ENCODE measurements at regions not wholly inside any gene's neighbourhood (a gene's known extent, or its start where the extent isn't known, plus 50 kb on each side); places are given as distances from the start of the nearest gene placed in this dataset.

- no peak for DNase-seq (ENCODE audit: low read depth, low spot score)
These were observed 184.1 kb upstream of the GMDS start for GRCh38 chr6:2429460-2429859.

GRCh38 chr6:2429032-2429431, 183.6 kb upstream of the GMDS start:
- DNase-seq (ENCODE audit: low read depth, low spot score): no peak

DNA sequence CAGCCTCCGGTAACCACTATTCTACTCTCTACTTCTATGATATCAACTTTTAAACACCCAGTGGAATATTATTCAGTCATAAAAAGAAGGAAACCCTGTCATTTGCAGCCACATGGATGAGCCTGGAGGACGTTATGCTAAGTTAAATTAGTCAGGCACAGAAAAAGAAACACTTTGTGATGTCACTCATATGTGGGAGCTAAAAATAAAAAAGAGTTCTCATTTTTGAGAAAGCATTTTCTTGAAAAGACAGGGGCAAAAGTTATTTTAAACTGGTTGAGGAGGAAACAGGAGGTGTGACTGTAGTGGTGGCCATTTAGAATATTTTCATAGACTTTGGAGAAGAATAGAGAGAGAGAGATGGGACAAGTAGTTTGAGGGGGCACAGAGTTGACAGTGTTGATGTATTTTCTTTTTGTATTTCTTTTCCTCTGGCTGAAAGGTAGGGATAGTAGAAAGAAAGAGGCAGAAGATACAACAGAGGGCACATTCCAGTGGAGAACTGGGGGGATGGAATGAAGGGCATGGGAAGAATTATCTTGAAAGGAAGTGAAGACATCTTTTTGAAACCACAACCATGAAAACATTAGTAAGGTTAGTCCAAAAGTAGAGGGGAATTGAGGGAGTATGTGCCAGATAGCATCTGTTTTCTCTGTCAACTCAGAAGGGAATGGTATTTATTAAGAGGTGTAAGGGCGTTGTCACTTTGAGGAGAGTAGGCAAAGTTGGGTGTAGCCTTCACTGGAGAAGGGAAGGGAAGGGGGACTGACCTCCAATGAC, 181.3 kb upstream of the GMDS start:
- DNase-seq (ENCODE audit: low read depth, low spot score): peak; percentile 13

- DNase-seq (ENCODE audit: low read depth, low spot score): no peak
These were observed 170.8 kb upstream of the GMDS start for GRCh38 chr6:2416128-2416712.

DNA sequence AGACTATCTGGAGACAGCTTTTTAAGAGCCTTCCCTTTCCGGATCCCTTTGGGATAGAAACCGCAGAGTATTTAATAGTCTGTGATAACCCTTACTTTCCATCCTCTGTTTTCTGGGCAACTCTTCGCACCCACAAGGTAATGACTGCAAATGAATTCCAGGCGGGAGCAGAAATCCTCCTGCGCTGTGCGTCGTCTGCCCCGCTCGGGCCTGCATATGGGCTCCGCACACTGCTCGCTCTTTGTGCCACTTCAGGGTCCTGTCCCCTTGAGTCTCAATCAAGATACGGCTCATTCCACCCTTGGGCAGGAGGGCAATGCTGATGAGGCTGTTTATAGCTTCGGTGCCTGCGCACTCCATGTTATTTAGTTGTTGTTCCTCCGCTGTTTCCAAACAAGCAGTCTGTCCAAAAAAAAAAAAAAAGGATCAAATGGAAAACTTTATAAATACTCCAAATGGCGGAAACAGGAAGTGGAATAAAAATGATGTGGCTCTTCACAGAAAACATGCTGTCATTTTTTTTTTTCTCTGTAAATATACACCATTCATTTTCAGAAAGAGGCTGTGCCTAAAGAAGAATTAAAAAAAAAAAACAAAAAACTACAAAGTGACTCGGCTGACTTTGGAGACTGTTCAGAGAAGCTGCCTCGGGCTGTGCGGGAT, 169.6 kb upstream of the GMDS start:
- DNase-seq (ENCODE audit: low read depth, low spot score): no peak

DNA sequence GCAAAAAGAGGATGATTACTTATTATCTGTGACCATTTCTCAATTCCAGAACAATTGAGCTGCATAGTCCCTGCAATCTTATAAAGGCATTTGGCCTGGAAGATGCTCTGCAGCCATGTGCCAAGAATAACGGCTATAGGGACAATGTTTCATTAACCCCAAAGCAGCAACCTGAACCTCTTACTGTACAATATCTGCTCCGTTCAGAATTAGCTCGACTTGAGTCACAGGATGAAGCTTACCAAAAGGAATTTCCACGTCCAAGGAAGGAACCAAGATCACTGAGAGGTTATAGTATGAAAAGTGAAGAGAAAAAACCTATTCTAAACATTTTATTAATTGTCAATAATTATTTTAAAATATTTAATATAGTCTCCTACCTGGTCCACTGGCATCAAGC, 167.3 kb upstream of the GMDS start:
- peak; percentile 52 for DNase-seq (ENCODE audit: low read depth, low spot score)

- DNase-seq (ENCODE audit: low read depth, low spot score): no peak
These were observed 165.4 kb upstream of the GMDS start for GRCh38 chr6:2410656-2411380.

DNA sequence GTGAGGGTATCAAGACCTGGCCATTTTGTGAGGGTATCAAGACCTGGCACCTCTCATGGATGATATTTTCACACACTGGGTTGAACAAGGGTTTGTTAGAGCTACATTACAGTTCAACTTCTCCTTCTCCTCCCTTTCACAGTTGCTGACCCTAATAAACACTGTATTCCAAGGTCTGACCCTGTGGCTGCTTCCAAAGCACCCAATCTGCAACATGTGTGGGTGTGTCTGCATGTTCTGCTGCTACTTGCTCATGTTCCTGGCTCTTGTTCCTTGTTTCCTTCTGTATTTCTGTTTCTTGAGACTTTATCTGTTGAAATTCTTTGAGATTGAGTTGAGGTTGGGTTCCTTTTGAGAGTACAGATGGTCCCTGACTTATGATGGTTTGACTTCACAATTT, 162.1 kb upstream of the GMDS start:
- DNase-seq (ENCODE audit: low read depth, low spot score): no peak

DNA sequence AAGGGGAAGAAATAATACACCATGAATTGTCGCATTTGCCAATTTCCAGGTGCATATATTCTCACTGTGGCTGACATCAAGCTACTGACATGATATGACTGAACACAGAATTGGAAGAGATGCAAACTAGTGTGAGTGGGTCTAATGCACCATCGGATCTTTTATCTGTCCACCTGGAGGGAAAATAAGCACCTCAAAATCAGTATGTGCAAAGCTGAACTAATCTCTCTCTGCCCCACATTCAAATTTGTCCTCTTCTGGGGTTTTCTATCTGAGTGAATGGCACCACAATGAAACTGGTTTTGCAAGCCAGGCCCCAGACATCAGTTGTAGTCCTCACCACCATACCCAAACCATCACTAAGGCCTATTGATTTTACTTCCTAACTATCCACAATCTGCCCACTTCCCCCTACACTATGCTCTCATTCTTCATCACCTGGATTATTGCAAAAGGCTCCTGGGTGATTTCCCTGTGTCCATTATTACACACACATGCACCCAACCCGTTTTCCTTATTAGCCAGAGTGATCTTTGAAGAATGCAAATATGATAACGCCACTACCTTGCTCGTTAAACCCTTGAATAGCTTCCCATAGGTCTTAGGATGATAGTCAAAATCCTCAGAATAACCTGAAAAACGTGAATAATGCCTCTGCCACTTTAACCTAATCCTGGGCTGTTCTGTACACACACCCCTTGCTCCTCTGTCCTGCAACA, 159.0 kb upstream of the GMDS start:
- DNase-seq (ENCODE audit: low read depth, low spot score): no peak

DNA sequence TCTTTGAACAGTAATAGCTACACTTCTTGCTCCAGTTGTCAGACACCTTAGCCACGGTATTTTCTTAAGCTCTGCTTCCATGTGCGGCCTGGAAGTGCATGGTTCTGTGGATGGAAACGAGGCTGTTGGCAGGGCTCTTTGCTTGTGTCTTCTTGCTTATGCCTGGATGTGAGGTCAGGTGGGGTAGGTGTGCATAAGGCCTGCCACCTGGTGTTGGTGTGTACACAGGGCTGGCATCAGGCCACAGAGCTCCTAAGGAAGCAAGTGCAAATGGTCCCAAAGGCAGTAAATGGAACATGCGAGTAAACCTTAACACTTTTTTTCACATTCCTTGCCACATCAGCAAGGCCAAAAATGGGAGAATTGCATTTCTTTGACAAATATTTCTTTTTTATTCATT, 158.1 kb upstream of the GMDS start:
- DNase-seq (ENCODE audit: low read depth, low spot score): no peak

DNA sequence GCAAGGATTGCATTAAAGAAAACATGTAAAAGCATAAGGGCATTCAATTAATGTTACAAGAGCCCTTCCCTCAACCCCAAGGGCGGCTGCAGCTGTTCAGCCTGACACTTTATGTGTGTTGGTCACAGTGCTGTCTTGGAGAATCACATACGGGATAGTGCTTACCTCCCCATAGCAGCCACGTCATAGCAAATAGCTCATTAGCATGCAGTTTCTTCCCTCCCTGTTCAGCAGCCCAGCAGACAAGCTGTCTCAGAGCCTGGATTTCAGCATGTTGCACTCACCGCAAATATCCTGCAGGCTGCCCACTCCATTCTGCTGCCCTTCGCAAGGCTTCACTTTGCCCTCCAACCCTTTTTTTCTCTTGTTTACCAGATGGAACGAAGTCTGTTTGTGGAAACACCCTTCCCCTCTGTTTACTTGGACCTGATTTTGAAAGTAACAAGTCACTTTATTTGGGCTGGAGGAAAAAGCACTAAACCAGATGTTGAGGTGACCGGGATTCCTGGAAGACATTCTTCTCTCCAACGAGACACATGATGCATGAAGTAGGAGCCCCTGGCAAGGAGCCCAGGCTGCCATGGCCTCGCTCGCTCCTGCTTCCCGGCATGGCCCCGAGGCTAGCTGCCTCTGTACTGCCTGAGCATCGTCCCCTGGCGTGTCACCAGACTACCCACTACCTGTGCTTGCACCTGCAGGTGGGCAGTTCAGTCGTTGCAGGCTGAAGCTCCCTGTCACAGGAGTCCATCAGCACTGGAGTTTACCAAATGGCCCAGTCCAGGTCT, 151.6 kb upstream of the GMDS start:
- DNase-seq (ENCODE audit: low read depth, low spot score): peak; percentile 72

DNA sequence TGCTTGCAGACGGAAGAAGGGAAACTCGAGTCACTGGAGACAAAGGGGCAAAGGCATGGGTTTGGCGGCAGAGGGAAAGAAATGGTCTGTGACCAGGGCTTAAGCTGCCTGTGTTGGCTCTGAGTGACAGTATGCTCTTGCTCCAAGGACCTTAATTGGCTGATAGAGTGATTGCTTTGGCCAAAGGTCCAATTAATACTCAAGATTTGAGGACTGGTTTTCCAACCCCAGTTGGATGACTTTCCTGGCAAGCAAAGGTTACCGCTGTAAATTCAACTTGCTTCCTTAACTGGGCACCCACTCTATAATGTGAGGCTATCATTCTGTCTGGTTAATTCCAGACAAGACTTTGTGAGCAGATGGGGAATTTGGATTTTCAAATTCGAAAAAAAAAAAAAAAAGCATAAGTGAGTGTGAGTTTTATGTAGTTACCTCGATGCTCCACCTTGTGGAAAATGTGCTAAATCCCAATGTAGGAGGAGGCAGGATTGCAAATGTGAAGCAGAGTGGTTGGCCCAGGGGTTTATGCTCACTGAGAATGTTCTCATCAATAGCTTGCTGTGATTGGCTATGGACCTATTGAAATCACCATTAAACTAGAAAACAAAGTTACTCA, 150.7 kb upstream of the GMDS start:
- DNase-seq (ENCODE audit: low read depth, low spot score): no peak

DNA sequence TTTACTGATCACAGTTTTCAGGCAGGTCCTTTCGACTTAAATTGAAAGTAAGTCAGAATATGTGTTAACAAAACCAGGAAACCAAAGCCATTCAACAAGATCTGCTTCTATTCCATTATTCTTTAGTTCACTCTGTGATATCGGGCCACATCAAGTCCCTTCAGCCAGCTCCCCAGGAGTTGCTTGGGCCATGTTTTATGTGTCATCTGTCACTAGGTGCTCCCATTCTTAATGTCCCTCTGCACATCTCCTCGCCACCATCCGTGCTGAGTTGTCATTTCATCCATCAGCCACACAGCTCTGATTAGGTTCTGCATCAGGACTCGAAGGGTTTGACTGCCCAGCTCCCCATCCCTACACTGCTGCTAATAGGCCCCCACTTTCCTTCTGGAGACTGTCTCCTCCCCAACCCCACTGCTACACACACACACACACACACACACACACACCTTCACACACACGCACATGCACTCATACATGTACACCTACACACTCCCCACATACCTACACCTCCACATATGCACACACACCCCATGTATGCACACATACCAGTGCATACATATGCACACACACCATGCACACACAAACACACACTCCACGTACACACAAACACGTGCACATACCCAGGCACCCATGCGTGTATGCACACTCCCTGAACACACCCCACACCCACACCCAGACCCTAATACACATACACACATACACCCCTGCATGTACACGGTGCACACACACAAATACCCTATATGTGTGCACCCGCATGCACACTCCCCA, 143.3 kb upstream of the GMDS start:
- no peak for DNase-seq (ENCODE audit: low read depth, low spot score)

GRCh38 chr6:2387445-2387844, 142.0 kb upstream of the GMDS start:
- DNase-seq (ENCODE audit: low read depth, low spot score): no peak

DNA sequence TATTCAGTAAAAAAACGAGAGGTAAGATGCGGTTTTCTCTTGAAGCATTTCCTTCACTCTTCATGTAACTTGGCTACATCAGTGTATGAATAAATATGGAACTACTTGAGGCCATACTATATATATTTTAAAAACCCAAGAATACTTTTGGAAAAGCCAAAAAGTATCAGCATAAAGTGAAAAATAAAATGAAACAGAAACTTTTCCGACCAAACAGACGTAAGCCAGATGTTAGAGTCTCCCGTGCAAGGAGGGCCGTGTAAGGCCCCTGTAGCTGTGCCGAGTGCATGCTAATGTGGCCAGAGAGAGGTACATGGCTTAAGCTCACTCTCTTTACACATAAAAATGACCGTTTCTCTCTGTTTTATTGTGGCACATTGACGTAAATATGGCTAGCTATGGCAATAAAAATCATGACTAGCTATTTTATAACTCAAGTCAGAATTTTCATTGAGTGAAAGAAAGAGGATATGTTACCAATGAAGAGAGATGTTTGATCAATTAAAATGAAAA, 140.1 kb upstream of the GMDS start:
- no peak for DNase-seq (ENCODE audit: low read depth, low spot score)

GRCh38 chr6:2384528-2384927, 139.1 kb upstream of the GMDS start:
- DNase-seq (ENCODE audit: low read depth, low spot score): no peak

DNA sequence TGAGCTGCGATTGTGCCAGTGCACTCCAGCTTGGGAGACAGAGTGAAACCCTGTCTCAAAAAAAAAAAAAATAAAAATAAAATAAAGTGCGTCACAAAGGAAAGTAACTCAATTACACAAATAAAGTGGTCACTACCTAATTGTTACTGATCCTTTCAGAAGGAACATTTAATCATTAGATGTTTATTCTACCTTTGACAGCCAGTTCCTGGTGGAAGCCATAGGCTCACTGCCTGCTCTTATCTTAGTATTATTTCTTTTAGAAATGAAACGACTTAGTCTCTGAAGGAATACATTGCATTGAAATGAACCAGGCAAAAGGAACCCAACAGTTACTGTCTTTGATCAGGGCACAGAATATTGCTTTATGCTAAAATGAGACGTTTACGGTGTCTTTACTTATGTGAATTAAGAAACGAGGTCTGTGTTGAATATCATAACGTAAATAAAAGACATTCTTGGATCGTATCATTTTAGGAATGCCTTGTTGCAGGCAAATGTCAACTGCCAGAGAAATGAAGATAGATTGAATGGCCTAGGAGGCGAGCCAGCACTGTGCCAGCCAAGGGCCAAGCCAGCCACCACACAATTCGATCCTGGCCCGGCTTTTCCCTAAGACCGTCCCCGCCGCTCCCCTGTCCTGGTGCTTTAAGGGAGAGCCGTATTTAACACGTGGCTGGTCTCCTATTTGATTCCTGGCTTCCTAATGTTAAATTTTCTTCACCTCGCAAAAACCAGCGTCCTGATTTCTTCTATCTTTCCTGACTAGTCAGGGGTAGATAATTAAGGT, 136.7 kb upstream of the GMDS start:
- no peak for DNase-seq (ENCODE audit: low read depth, low spot score)

- peak; percentile 25 for DNase-seq (ENCODE audit: low read depth, low spot score)
These were observed 133.7 kb upstream of the GMDS start for GRCh38 chr6:2378891-2379652.
